RWPE2 (cell line): ENCODE measurements at regions not wholly inside any gene's neighbourhood (a gene's known extent, or its start where the extent isn't known, plus 50 kb on each side); places are given as distances from the start of the nearest gene placed in this dataset.

Source experiments
- ATAC-seq: fragments of 200-7000 bp; cut with Tn5 transposase; 3 replicates; pipeline ENCODE4 v1.9.1; 2021; ENCODE audit warnings: low read depth
- DNase-seq: peaks from one replicate; pipeline ENCODE4 v3.0.0-alpha.2; 2020; ENCODE audit warnings: low spot score
- H3K27ac ChIP-seq: fragments of 450-650 bp; 2 replicates; pipeline ENCODE4 v1.5.1; 2017; ENCODE audit warnings: mild to moderate bottlenecking; ENCODE audit not compliant: poor library complexity, severe bottlenecking
- H3K27me3 ChIP-seq: fragments of 250-450 bp; sonication (Bioruptor Pico); 2 replicates; pipeline ENCODE4 v1.5.1; 2021; ENCODE audit warnings: mild to moderate bottlenecking, moderate library complexity; ENCODE audit not compliant: insufficient read depth, poor library complexity, severe bottlenecking
- H3K36me3 ChIP-seq: fragments of 250-450 bp; sonication (Bioruptor Pico); 2 replicates; pipeline ENCODE4 v1.5.1; 2020; ENCODE audit warnings: low read depth, mild to moderate bottlenecking, moderate library complexity
- H3K4me1 ChIP-seq: fragments of 250-450 bp; sonication (Bioruptor Pico); 2 replicates; pipeline ENCODE4 v1.5.1; 2021; ENCODE audit warnings: mild to moderate bottlenecking, moderate library complexity; ENCODE audit not compliant: insufficient read depth, poor library complexity, severe bottlenecking
- H3K4me3 ChIP-seq: fragments of 250-450 bp; sonication (Bioruptor Pico); 2 replicates; pipeline ENCODE4 v1.5.1; 2021; ENCODE audit warnings: mild to moderate bottlenecking, moderate library complexity; ENCODE audit not compliant: severe bottlenecking
- H3K9me3 ChIP-seq: fragments of 250-450 bp; sonication (Bioruptor Pico); 2 replicates; pipeline ENCODE4 v1.5.1; 2021; ENCODE audit warnings: mild to moderate bottlenecking, moderate library complexity; ENCODE audit not compliant: severe bottlenecking
- TF ChIP-seq, protein P1 (sequence below): fragments of 450-650 bp; IDR thresholded peaks from one replicate; pipeline ENCODE4 v1.5.1; 2017; ENCODE audit warnings: mild to moderate bottlenecking, moderate library complexity; ENCODE audit not compliant: poor library complexity, severe bottlenecking

DNA sequence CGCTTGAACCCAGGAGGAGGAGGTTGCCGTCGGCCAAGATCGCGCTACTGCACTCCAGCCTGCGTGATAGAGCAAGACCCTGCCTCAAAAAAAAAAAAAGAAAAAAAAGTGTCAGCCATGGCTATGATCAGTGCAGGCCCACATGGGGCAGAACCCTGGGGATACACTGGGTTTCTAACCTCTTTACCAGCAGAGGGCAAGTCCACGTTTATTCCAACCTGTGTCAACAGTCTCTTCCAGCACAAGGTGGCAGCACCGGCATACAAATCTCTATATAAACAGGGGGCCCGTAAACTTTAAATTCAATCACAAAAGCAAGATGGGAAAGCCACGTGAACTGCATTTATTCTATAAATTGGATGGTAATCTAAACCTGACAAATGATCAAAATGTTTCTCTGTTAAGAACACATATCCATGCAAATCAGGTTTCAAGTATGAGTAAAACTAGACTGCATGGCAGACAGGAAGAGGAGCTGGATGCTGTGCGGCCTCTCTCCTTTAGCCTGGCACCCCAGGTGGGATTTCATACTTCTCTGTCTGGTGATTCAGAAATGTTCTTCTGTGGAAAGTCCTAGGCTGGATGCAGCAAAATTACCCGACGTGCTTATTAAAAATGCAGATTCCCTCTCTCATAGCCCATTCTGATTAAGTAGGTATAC lies 60.0 kb upstream of the STEAP1B start:
- DNase-seq: no peak
- Histone ChIP-seq H3K27me3 (no peaks in the 10 kb centered on the region), H3K9me3 (no peaks in the 10 kb centered on the region), H3K4me3 (no peak overlapping the region), H3K36me3 (no peaks in the 10 kb centered on the region), H3K4me1 (peaks cover 40% of the 10 kb centered on the region), H3K27ac (peak overlapping the region; percentile 96)
- ATAC-seq: peak; percentile 53
- TF ChIP-seq, protein P1, sequence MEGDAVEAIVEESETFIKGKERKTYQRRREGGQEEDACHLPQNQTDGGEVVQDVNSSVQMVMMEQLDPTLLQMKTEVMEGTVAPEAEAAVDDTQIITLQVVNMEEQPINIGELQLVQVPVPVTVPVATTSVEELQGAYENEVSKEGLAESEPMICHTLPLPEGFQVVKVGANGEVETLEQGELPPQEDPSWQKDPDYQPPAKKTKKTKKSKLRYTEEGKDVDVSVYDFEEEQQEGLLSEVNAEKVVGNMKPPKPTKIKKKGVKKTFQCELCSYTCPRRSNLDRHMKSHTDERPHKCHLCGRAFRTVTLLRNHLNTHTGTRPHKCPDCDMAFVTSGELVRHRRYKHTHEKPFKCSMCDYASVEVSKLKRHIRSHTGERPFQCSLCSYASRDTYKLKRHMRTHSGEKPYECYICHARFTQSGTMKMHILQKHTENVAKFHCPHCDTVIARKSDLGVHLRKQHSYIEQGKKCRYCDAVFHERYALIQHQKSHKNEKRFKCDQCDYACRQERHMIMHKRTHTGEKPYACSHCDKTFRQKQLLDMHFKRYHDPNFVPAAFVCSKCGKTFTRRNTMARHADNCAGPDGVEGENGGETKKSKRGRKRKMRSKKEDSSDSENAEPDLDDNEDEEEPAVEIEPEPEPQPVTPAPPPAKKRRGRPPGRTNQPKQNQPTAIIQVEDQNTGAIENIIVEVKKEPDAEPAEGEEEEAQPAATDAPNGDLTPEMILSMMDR: peak; percentile 95

DNA sequence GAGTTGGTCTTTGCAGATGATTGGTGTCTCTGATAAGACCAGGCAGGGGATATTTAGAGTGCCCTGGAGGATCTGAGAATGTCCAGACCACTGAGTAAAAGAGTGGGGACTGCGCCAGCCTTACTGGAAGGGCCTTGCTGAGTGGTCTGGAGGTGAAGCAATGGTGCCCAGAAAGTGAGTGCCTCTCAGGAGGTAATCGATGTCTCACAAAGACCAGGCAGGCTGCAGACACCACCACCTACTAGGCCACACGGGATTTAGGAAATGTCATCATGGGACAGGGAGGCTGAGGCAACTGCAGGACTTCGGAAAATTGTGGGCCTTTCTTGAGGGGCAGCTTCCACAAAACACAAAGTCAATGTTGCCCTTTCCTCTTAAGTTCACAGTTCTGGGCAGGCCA lies 57.2 kb upstream of the STEAP1B start:
- Histone ChIP-seq H3K4me1 (peaks cover 14% of the 10 kb centered on the region), H3K27me3 (no peaks in the 10 kb centered on the region), H3K4me3 (no peak overlapping the region), H3K27ac (no peak overlapping the region), H3K9me3 (no peaks in the 10 kb centered on the region), H3K36me3 (no peaks in the 10 kb centered on the region)
- DNase-seq (no peak), ATAC-seq (no peak)
- TF ChIP-seq, protein P1: no peak

DNA sequence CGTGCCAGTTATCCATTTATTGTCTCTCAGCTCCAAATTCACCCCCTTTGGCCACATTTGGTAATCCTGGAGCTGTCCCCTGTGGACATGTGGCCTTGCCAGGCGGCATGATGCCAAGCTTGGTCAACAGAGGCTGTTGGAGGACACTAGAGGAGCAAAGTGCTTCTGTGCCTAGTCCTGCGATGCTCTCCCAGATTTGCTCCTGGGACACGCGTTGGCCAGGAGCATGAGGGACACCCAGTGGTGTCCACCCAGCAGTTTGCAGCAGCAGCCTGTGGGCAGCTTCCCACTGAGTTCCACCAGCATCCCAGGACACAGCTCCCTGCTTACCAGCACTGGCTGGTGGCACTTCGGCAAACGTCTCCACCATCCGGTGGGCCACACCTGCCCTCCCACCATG lies 55.5 kb upstream of the STEAP1B start:
- TF ChIP-seq, protein P1: no peak
- no peak for DNase-seq

DNA sequence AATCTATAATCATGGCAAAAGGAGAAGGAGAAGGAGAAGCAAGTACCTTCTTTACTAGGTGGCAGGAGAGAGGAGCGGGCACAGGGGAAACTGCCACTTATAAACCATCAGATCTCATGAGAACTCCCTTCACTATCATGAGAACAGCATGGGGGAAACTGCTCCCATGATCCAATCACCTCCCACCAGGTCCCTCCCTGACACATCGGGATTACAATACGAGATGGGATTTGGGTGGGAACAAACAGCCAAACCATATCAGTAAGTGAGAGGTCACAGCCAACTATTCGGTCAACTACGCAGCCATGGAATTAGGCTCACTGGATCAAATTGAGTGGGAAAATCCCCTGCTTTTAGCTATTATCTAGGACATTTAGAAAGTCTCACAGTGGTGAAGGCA lies 54.2 kb upstream of the STEAP1B start:
- H3K36me3 ChIP-seq: no peaks in the 10 kb centered on the region
- DNase-seq (no peak), ATAC-seq (no peak)
- H3K9me3 ChIP-seq: no peaks in the 10 kb centered on the region
- H3K4me3 ChIP-seq: no peak overlapping the region
- H3K27ac ChIP-seq: no peak overlapping the region
- no peaks in the 10 kb centered on the region for H3K4me1 ChIP-seq
- H3K27me3 ChIP-seq: no peaks in the 10 kb centered on the region
- TF ChIP-seq, protein P1: no peak

More for the DNA sequence above, 55.5 kb upstream of the STEAP1B start:
- no peaks in the 10 kb centered on the region for H3K9me3 ChIP-seq
- H3K27ac ChIP-seq: no peak overlapping the region
- ATAC-seq: no peak
- H3K36me3 ChIP-seq: no peaks in the 10 kb centered on the region
- no peaks in the 10 kb centered on the region for H3K4me1 ChIP-seq
- H3K4me3 ChIP-seq: no peak overlapping the region
- H3K27me3 ChIP-seq: no peaks in the 10 kb centered on the region

DNA sequence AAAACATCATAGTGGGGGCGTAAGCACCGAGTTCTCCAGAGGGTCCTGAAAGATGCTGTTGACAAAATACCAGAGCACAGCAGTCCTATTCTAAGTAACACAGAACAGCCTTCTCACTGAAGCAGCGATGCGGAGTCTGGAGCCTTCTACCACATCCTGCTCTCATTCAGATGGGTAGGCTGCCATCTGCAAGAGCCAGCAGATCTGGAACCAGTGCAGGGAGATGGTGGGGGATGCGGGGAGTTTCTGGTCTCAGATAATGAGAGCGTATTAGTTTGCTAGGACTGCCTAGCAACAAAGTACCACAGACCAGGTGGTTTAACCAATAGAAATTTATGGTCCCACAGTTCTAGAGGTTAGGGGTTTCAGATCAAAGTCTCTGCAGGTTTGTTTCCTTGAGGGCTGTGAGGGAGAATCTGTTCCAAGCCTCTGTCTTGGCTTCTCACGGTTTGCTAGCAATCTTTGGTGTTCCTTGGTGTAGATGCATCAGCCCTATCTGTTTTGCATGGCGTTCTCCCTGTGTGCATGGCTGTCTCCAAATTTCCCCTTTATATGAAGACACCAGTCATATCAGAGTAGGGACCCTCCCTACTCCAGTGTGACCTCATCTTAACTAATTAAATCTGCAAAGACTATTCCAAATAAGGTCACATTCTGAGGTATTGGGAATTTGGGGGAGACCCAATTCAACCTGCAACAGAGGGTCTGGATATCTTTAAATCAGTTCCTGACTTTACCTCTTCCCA lies 52.0 kb upstream of the STEAP1B start:
- ATAC-seq: no peak

More for the DNA sequence above, 52.0 kb upstream of the STEAP1B start:
- no peak for DNase-seq
- Histone ChIP-seq H3K27ac (no peak overlapping the region), H3K4me1 (no peaks in the 10 kb centered on the region), H3K27me3 (no peaks in the 10 kb centered on the region), H3K9me3 (no peaks in the 10 kb centered on the region), H3K4me3 (no peak overlapping the region), H3K36me3 (no peaks in the 10 kb centered on the region)
- TF ChIP-seq, protein P1: no peak
